OCI-LY7 (cell line): ENCODE measurements at regions not wholly inside any gene's neighbourhood (a gene's known extent, or its start where the extent isn't known, plus 50 kb on each side); places are given as distances from the start of the nearest gene placed in this dataset.

Experiments
- EZH2phosphoT487 ChIP-seq: fragments of 200-600 bp; sonication (generic); IDR thresholded peaks from 2 replicates; pipeline ENCODE4 v1.6.1; 2018; ENCODE audit warnings: low read depth, borderline replicate concordance, mild to moderate bottlenecking, mixed run types, antibody characterized with exemption, low read length, moderate library complexity, mixed read lengths
- TF ChIP-seq, protein P1 (sequence below): fragments of 200-600 bp; sonication (generic); conservative IDR thresholded peaks from 2 replicates; pipeline ENCODE4 v1.5.1; 2014; ENCODE audit warnings: mild to moderate bottlenecking, antibody characterized with exemption, low read length, moderate library complexity, mixed read lengths

GRCh38 chr15:29403772-29404171 lies 134.2 kb upstream of the NSMCE3 start:
- TF ChIP-seq, protein P1, sequence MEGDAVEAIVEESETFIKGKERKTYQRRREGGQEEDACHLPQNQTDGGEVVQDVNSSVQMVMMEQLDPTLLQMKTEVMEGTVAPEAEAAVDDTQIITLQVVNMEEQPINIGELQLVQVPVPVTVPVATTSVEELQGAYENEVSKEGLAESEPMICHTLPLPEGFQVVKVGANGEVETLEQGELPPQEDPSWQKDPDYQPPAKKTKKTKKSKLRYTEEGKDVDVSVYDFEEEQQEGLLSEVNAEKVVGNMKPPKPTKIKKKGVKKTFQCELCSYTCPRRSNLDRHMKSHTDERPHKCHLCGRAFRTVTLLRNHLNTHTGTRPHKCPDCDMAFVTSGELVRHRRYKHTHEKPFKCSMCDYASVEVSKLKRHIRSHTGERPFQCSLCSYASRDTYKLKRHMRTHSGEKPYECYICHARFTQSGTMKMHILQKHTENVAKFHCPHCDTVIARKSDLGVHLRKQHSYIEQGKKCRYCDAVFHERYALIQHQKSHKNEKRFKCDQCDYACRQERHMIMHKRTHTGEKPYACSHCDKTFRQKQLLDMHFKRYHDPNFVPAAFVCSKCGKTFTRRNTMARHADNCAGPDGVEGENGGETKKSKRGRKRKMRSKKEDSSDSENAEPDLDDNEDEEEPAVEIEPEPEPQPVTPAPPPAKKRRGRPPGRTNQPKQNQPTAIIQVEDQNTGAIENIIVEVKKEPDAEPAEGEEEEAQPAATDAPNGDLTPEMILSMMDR, result no peak
- no peak for TF ChIP-seq EZH2phosphoT487
